SKM-1 treated with dmso at 0.1 percent for 144 hours (cell line): ENCODE measurements at regions not wholly inside any gene's neighbourhood (a gene's known extent, or its start where the extent isn't known, plus 50 kb on each side); places are given as distances from the start of the nearest gene placed in this dataset.
A peak's percentile ranks its signal among the peaks of the same experiment; 100 is the strongest.

Experiments
- DNase-seq: peaks from one replicate; lab custom pipeline; 2025; ENCODE audit not compliant: unreplicated experiment; lab: John Stamatoyannopoulos, UW

GRCh38 chr16:52237823-52238222 is 309.1 kb downstream of the TOX3 start:
- DNase-seq, result no peak

- DNase-seq, result no peak
Measured at GRCh38 chr16:52235186-52235585, 311.8 kb downstream of the TOX3 start.

- no peak for DNase-seq
Measured at GRCh38 chr16:52234626-52235025, 312.3 kb downstream of the TOX3 start.

- DNase-seq, result no peak
Measured at GRCh38 chr16:52229471-52229870, 317.5 kb downstream of the TOX3 start.

GRCh38 chr16:52227851-52228250 is 319.1 kb downstream of the TOX3 start:
- no peak for DNase-seq

GRCh38 chr16:52212841-52213240 is 334.1 kb downstream of the TOX3 start:
- DNase-seq, result no peak

GRCh38 chr16:52209227-52209626 is 337.7 kb downstream of the TOX3 start:
- DNase-seq, result no peak

- DNase-seq, result no peak
Measured at GRCh38 chr16:52203096-52203495, 343.8 kb downstream of the TOX3 start.

GRCh38 chr16:52193441-52193840 is 353.5 kb downstream of the TOX3 start:
- no peak for DNase-seq

GRCh38 chr16:52191531-52192134 is 355.3 kb downstream of the TOX3 start:
- peak; percentile 18 for DNase-seq

GRCh38 chr16:52184336-52184735 is 362.6 kb downstream of the TOX3 start:
- DNase-seq, result no peak

- DNase-seq, result no peak
Measured at GRCh38 chr16:52182840-52183239, 364.1 kb downstream of the TOX3 start.

GRCh38 chr16:52174168-52174567 is 372.8 kb downstream of the TOX3 start:
- DNase-seq, result no peak

GRCh38 chr16:52171481-52171880 is 375.5 kb downstream of the TOX3 start:
- no peak for DNase-seq

GRCh38 chr16:52167328-52167727 is 379.6 kb downstream of the TOX3 start:
- no peak for DNase-seq

GRCh38 chr16:52165961-52166360 is 381.0 kb downstream of the TOX3 start:
- DNase-seq, result no peak

- DNase-seq, result no peak
Measured at GRCh38 chr16:52149003-52149402, 397.9 kb downstream of the TOX3 start.

GRCh38 chr16:52141871-52142270 is 405.1 kb downstream of the TOX3 start:
- no peak for DNase-seq

GRCh38 chr16:52128361-52128760 is 418.6 kb downstream of the TOX3 start:
- DNase-seq, result no peak

- no peak for DNase-seq
Measured at GRCh38 chr16:52123842-52124241, 423.1 kb downstream of the TOX3 start.

GRCh38 chr16:52123061-52123839 is 423.7 kb downstream of the TOX3 start:
- no peak for DNase-seq

- DNase-seq, result no peak
Measured at GRCh38 chr16:52117171-52117570, 429.8 kb downstream of the TOX3 start.

GRCh38 chr16:52114379-52114778 is 432.6 kb downstream of the TOX3 start:
- no peak for DNase-seq
